ENCODE measurements at regions not wholly inside any gene's neighbourhood (a gene's known extent, or its start where the extent isn't known, plus 50 kb on each side); places are given as distances from the start of the nearest gene placed in this dataset.

DNA sequence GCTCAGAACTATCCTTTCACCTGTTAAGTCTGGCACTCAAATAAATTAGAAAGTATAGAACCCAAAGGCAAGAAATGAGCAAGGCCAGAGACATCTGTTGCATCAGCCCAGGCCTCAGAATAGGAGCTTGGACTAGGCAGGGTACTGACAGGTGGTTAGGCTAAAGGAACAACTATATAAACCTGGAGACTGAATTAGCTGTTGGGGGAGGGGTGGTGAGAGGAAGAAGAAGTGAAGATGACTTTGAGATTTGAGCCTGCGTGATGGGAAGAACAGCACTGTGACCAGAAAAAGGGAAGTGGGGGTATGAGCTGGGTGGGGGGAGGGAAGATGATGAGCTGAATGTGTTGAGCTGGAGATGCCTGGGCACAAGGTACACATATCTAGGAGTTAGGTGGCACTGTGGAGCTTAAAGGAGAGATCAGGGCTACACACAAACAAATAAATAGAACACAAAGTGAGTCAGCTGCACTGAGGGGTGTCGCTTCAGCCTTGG lies 244.7 kb downstream of the PTEN start:
- no peak for DNase-seq (ENCODE audit: low read depth in 2 of 2)

GRCh38 chr10:88110355-88110754 lies 246.9 kb downstream of the PTEN start:
- DNase-seq (ENCODE audit: low read depth in 2 of 2), result no peak

DNA sequence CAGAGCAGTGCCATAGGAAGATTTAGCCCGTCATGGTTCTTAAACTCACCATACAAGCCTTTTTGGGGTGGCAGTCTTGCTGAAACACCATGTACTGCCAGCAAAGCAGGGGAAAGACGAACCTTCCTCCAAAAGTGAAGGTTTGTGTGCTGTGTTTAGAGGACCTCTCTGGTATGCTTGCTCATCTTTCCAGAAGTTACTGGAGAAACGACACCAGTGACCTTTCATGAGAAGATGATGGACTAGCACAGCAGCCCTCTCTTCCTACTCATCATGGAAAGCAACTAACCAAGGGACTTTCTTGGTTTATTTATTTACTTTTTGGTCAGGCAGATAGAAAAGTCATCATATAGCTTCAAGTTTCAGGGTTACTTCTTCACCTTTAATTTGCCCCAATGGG lies 247.4 kb downstream of the PTEN start:
- DNase-seq (ENCODE audit: low read depth in 2 of 2), result no peak

GRCh38 chr10:88111294-88111693 lies 247.9 kb downstream of the PTEN start:
- DNase-seq (ENCODE audit: low read depth in 2 of 2), result no peak

- no peak for DNase-seq (ENCODE audit: low read depth in 2 of 2)
Measured at GRCh38 chr10:88113232-88113631, 249.8 kb downstream of the PTEN start.

GRCh38 chr10:88113657-88114272 lies 250.3 kb downstream of the PTEN start:
- no peak for DNase-seq (ENCODE audit: low read depth in 2 of 2)

DNA sequence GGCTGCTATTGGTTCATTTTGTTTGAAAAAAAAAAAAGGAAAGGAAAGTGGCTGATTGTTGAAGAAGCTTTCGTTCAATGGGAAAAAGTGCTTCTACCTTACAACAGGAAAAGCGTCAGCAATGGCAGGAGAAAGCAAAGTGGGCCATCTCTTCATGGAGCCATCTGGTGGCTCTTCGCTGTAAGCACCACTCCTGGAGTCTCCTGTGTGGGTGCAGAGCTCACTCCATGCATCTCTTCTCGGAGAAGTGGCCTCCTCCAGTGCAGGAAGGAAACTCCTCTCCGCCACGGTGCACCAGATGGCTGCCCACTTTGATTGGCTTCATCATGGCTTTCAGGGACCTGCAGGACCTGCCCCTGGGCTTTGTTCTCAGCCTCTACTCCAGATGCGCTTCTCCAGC lies 250.9 kb downstream of the PTEN start:
- DNase-seq (ENCODE audit: low read depth in 2 of 2), result no peak

DNA sequence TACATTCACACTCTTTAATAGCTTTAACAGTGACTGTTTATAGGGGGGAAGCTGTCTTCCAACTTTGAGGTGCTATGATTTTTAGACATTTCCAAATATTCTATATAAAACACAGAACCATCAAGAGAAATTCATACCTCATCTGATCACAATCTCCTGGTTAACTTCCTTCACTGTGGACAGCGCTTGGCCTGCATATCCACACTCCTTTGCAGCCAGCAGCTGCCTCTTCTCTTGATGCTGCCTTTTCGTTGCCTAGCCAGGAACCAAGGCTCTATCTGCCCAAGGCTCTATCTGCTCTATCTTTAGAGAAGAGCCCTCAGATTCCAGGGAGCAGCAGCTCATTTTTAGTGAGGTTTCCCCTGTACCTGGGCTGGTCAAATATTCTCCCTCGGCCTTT lies 252.0 kb downstream of the PTEN start:
- DNase-seq (ENCODE audit: low read depth in 2 of 2), result no peak

- no peak for DNase-seq (ENCODE audit: low read depth in 2 of 2)
Measured at GRCh38 chr10:88115968-88116367, 252.5 kb downstream of the PTEN start.

DNA sequence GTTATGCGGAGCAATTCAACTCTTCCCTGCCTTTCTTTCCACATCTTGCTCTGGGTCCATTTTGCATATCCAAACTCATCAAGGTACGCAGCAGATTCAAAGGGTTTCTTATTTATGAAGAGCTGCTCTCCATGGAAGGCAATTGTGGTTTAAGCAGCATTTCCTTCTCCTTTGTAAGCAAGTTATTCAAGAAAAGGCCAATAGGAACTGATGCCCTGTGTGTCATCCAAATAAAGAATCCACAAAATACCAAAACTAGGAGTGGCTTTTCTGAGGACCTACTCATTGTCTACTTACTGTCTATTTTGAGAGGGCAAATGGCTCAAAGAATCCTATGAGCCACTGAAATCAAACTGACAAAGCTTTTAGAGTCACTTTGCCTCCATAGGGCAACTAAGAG lies 253.1 kb downstream of the PTEN start:
- DNase-seq (ENCODE audit: low read depth in 2 of 2), result no peak

GRCh38 chr10:88116971-88117626 lies 253.7 kb downstream of the PTEN start:
- no peak for DNase-seq (ENCODE audit: low read depth in 2 of 2)

DNA sequence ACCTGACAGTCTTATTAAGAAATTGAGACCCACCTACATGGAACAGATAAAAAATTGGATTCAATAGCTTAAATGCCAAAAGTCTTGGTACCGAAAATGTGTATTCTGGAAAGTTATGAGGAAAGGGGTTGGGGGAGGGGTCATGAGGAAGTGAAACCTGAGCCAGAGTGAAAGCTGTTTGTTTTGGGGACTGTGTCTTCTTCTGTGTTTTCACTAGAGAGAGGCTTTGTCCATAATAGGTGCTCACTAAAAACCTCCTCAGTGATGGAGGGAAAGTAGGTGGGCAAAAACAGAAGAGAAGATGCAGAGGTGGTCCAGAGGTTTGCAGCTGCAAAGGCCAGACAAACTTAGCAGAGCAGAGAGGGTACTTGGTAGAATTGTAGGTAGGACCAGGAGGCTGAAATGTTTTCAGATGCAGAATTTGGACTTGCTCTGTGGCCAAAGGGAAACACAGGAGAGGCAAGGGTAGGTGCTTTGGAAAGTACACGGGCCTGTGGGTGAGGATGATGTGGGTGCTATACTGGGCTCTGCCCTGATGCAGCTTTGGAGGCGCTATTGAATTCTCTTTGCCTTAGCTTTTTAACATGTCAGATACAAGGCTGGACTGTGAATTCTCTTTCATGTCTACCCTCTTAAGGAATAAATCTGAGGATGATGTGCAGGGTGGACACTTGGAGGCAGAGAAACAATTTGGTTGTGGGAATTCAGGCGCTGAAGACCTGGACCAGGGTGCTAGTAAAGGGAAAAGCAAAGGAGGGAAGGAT lies 254.6 kb downstream of the PTEN start:
- no peak for DNase-seq (ENCODE audit: low read depth in 2 of 2)

- DNase-seq (ENCODE audit: low read depth in 2 of 2), result no peak
Measured at GRCh38 chr10:88118729-88119128, 255.3 kb downstream of the PTEN start.

DNA sequence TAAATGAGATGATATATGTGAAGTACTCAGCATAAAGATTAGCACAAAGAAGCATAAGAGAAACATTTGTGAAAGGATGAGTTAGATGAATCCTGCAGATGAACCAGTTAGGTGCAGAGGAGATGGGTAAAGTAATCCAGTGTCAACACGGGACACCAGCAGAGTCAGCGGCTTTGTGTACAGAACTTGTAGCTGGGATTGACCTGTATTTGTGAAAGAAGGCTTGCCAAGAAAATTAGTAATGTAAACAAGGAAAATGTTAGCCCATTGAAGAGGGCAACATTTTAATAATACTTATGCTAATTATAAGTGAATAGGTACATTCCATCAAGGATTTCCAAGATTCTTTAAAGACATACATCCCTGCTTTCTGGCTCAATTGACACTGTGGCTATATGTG lies 255.7 kb downstream of the PTEN start:
- DNase-seq (ENCODE audit: low read depth in 2 of 2), result no peak

GRCh38 chr10:88120075-88120474 lies 256.6 kb downstream of the PTEN start:
- no peak for DNase-seq (ENCODE audit: low read depth in 2 of 2)

- no peak for DNase-seq (ENCODE audit: low read depth in 2 of 2)
Measured at GRCh38 chr10:88120599-88121333, 257.3 kb downstream of the PTEN start.

DNA sequence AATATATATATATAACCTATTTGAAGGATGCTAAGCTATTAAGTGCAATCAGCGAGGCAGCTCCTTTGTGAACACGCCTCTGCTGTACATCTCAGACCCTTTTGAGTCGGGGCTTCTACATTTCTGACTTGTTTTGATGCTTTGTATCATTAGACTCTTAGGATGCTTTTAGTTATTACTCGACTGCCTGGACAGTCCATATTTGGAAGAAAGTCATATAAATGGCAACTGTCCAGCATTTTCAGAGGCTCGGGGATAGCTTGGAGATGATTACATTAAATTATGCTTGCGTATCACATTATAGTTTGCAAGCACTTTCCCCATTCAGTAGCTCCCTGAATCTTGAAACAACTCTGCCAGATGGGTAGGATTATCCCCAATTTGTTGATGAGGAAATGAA lies 257.9 kb downstream of the PTEN start:
- DNase-seq (ENCODE audit: low read depth in 2 of 2), result no peak

- no peak for DNase-seq (ENCODE audit: low read depth in 2 of 2)
Measured at GRCh38 chr10:88122145-88122544, 258.7 kb downstream of the PTEN start.

- no peak for DNase-seq (ENCODE audit: low read depth in 2 of 2)
Measured at GRCh38 chr10:88122576-88122975, 259.2 kb downstream of the PTEN start.

DNA sequence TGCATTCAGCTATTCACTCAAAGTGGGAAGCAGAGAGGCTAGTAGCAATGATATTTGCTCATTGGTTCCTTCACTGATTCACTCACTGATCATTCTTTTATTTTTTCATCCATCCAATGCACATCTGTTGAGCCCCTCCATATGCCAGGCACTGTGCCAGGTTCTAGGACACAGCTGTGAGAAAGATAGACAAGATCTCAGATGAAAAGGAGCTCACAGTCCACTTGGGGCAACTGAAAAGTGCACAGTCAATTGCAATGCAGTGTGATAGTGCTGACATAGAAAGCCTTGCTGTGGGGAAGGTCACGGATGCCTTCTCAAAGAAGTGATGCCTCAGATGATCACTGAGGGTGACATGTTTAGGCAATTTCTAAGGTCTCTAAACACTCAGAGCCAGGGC lies 262.3 kb downstream of the PTEN start:
- no peak for DNase-seq (ENCODE audit: low read depth in 2 of 2)

DNA sequence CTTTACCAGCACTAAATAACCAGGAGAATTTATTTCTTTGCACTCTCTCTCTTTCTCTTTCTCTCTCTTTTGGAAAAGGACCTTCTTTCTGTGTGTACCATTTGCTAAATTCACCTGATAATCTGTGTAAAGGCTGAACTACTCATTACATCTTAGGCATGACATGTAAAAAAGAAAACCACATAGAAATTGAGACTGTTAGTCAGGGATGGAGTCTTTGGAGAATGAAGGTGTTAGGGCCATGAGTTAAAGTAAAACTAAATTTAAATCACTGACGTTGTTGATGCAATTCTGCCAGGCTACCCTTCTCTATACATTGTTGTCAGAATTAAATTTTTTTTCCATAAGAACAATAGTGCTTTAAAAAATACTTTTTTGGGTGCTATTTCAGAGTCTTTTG lies 263.3 kb downstream of the PTEN start:
- DNase-seq (ENCODE audit: low read depth in 2 of 2), result no peak

DNA sequence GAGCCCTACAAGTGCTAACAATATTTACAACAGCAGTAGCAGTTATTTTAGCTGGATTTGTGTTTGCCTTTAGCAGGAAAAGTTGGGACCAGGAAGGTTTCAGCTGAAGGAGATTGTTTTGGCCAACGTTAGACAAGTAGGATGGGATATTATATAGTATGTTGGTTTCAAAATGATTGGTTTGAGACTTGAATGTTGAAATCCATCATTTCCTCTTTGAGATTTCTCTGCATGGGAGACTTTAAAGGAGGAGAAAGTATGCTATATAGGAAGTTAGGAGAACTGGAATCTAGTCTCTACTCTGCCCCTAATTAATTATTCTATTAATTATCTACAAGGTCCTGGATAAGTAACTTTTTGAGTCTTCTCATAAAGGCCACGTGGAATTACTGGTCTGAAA lies 263.8 kb downstream of the PTEN start:
- no peak for DNase-seq (ENCODE audit: low read depth in 2 of 2)

All from stimulated activated CD8-positive, alpha-beta memory T cell treated with anti-CD3 and anti-CD28 coated beads, Interleukin-7, amount 100 ng/mL, for 1 hour (primary cell).